Thoracic aorta (tissue), 2 donors: ENCODE measurements at regions not wholly inside any gene's neighbourhood (a gene's known extent, or its start where the extent isn't known, plus 50 kb on each side); places are given as distances from the start of the nearest gene placed in this dataset.
A peak's percentile ranks its signal among the peaks of the same experiment; 100 is the strongest.
"Not testable (repeated sequence)": the region's sequence is repeated elsewhere in the genome, so short reads cannot be mapped to it uniquely, and the experiment has no call there.

ENCODE experiments used
- ATAC-seq: fragments of 150-250 bp; one replicate; pipeline ENCODE4 v1.8.0; 2017; ENCODE audit warnings: low read depth; ENCODE audit not compliant: insufficient number of reproducible peaks, low FRiP score
- DNase-seq: peaks from one replicate; pipeline ENCODE4 v3.0.0-alpha.2; 2020; ENCODE audit warnings: low spot score
- H3K27ac ChIP-seq, 2 donors: fragments of 200-600 bp; sonication (generic); 1 replicate in 1 of 2; 2 replicates in 1 of 2; pipeline ENCODE4 v1.5.1; 2016; ENCODE audit warnings: mild to moderate bottlenecking in 2 of 2, moderate library complexity in 2 of 2
- H3K27me3 ChIP-seq: fragments of 200-600 bp; sonication (generic); replicated peaks from 2 replicates; pipeline ENCODE4 v1.6.0; 2016; ENCODE audit warnings: mild to moderate bottlenecking; ENCODE audit not compliant: insufficient read depth
- H3K36me3 ChIP-seq: fragments of 200-600 bp; sonication (generic); one replicate; pipeline ENCODE4 v1.5.1; 2016
- H3K4me1 ChIP-seq, 2 donors: fragments of 200-600 bp; sonication (generic); 1 replicate in 1 of 2; 2 replicates in 1 of 2; pipeline versions ENCODE4 v1.5.1 to v1.6.0; 2016; ENCODE audit warnings: low read depth in 2 of 2, mild to moderate bottlenecking in 1 of 2; ENCODE audit not compliant: control insufficient read depth in 1 of 2
- H3K4me3 ChIP-seq: fragments of 200-600 bp; sonication (generic); 2 replicates; pipeline ENCODE4 v1.5.1; 2016; ENCODE audit warnings: mild to moderate bottlenecking
- H3K9me3 ChIP-seq: fragments of 200-600 bp; sonication (generic); 2 replicates; pipeline ENCODE4 v1.5.1; 2016
- TF ChIP-seq, protein P1 (sequence below): fragments of 200-600 bp; sonication (generic); IDR thresholded peaks from one replicate; pipeline ENCODE4 v1.5.1; 2019; ENCODE audit warnings: antibody characterized with exemption

- no peaks in the 10 kb centered on the region for H3K9me3 ChIP-seq
- ATAC-seq (no peak), DNase-seq (no peak)
- no peak overlapping the region for H3K27ac ChIP-seq
- no peaks in the 10 kb centered on the region for H3K4me1 ChIP-seq
- no peak overlapping the region for H3K4me3 ChIP-seq
- H3K27me3 ChIP-seq = no peaks in the 10 kb centered on the region
- TF ChIP-seq, protein P1, sequence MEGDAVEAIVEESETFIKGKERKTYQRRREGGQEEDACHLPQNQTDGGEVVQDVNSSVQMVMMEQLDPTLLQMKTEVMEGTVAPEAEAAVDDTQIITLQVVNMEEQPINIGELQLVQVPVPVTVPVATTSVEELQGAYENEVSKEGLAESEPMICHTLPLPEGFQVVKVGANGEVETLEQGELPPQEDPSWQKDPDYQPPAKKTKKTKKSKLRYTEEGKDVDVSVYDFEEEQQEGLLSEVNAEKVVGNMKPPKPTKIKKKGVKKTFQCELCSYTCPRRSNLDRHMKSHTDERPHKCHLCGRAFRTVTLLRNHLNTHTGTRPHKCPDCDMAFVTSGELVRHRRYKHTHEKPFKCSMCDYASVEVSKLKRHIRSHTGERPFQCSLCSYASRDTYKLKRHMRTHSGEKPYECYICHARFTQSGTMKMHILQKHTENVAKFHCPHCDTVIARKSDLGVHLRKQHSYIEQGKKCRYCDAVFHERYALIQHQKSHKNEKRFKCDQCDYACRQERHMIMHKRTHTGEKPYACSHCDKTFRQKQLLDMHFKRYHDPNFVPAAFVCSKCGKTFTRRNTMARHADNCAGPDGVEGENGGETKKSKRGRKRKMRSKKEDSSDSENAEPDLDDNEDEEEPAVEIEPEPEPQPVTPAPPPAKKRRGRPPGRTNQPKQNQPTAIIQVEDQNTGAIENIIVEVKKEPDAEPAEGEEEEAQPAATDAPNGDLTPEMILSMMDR = no peak
- H3K36me3 ChIP-seq = no peaks in the 10 kb centered on the region
Observed at GRCh38 chr6:112478036-112478435, 130.9 kb downstream of the RFPL4B start.

GRCh38 chr6:112479975-112480374 is 132.8 kb downstream of the RFPL4B start:
- DNase-seq, H3K4me3 ChIP-seq, H3K4me1 ChIP-seq, H3K27ac ChIP-seq, H3K9me3 ChIP-seq, H3K27me3 ChIP-seq, H3K36me3 ChIP-seq, ATAC-seq: not testable (repeated sequence)

- H3K4me3 ChIP-seq = no peak overlapping the region
- H3K4me1 ChIP-seq = peaks cover 0 to 7% of the 10 kb centered on the region in 2 donors
- ATAC-seq = no peak
Observed at GRCh38 chr6:112480553-112480952, 133.4 kb downstream of the RFPL4B start.

DNA sequence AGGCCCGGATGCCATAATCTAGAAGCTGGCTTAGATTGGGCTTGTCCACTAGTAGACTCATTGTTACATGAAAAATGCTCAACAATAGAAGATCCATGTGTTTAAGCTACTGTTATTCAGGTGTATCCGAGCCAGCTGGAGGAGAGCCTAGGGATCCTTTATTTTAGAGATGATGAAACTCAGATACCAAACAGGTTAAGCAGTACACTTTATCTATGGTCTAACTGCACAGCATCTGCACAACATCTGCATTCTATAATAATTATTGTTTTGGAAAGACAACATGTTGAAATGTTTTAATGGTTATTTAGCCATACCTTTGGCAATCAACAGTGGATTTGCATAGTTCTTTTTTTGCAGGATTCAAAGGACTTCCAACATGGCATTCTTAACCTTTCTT is 134.1 kb downstream of the RFPL4B start:
- Histone ChIP-seq H3K9me3 (no peaks in the 10 kb centered on the region), H3K36me3 (no peaks in the 10 kb centered on the region), H3K4me1 (peaks cover 4 to 11% of the 10 kb centered on the region in 2 donors), H3K27ac (no peak overlapping the region), H3K27me3 (no peaks in the 10 kb centered on the region), H3K4me3 (no peak overlapping the region)
- ATAC-seq = no peak
- DNase-seq = no peak
- TF ChIP-seq, protein P1 = no peak

More at GRCh38 chr6:112480553-112480952, 133.4 kb downstream of the RFPL4B start:
- no peak overlapping the region for H3K27ac ChIP-seq
- TF ChIP-seq, protein P1 = no peak
- H3K27me3 ChIP-seq = no peaks in the 10 kb centered on the region
- H3K9me3 ChIP-seq = no peaks in the 10 kb centered on the region
- no peak for DNase-seq
- H3K36me3 ChIP-seq = no peaks in the 10 kb centered on the region

GRCh38 chr6:112482373-112482772 is 135.2 kb downstream of the RFPL4B start:
- Histone ChIP-seq H3K27me3 (no peaks in the 10 kb centered on the region), H3K27ac (no peak overlapping the region), H3K36me3 (no peaks in the 10 kb centered on the region), H3K9me3 (no peaks in the 10 kb centered on the region), H3K4me3 (no peak overlapping the region), H3K4me1 (peaks cover 4 to 11% of the 10 kb centered on the region in 2 donors)
- DNase-seq = no peak
- no peak for ATAC-seq
- TF ChIP-seq, protein P1 = no peak

- no peak for DNase-seq
- Histone ChIP-seq H3K4me1 (peaks cover 4 to 11% of the 10 kb centered on the region in 2 donors), H3K27me3 (no peaks in the 10 kb centered on the region), H3K27ac (no peak overlapping the region), H3K9me3 (no peaks in the 10 kb centered on the region), H3K4me3 (peak overlapping the region; percentile 2), H3K36me3 (no peaks in the 10 kb centered on the region)
- no peak for ATAC-seq
- TF ChIP-seq, protein P1 = no peak
Observed at GRCh38 chr6:112485120-112485826, 138.1 kb downstream of the RFPL4B start.
